GM21423 (cell line): ENCODE measurements at regions not wholly inside any gene's neighbourhood (a gene's known extent, or its start where the extent isn't known, plus 50 kb on each side); places are given as distances from the start of the nearest gene placed in this dataset.
"Not testable (repeated sequence)": the region's sequence is repeated elsewhere in the genome, so short reads cannot be mapped to it uniquely, and the experiment has no call there.

ENCODE experiments used
- ATAC-seq: cut with Tn5 transposase; IDR thresholded peaks from one replicate; pipeline ENCODE4 v1.9.1; 2021; ENCODE audit warnings: mild to moderate bottlenecking, moderate library complexity; ENCODE audit not compliant: unreplicated experiment

DNA sequence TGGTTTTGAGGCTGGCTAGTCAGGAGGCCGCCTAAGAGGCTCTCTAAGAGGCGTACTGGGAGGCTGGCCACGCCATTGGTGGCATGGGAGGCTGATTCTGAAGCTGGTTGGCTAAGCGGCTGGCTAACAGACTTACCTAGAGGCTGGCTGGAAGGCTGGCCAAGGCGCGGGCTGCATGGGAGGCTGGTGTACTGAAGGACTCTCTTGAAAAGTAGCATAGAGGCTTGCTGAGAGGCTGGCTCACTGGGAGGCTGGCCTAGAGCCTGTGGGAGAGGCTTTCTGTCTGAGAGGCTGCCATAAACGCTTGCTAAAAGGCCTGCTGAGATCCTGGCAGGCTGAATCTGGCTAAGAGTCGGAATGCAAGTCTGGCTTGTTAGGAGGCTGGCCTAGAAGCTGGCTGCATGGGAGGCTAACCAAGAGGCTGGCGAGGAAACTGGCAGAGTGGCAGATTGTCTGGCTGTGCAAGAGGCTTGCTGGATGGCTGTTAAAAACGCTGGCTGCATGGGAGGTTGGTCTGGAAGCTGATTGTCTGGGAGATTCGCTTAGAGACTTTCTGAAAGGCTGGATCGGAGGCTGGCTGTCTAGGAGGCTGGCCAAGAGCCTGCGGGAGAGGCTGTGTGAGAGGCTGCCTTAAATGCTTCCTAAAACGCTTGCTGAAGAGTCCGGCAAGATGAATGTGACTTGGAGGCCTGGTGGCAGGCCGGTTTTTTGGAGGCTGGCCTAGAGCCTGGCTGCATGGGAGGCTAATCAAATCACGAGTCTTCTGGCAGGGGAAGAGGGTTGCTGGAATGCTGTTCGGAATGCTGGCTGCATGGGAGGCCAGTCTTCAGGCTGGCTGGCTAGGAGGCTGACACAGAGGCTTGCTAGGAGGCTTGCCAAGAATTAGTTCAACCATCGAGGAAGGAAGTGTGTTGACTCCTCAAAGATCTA, 134.2 kb downstream of the OR13A1 start:
- no peak for ATAC-seq

- ATAC-seq, result no peak
Observed at GRCh38 chr10:45183174-45183573, 132.2 kb downstream of the OR13A1 start.

GRCh38 chr10:45197816-45198485, 117.5 kb downstream of the OR13A1 start:
- no peak for ATAC-seq

- no peak for ATAC-seq
Observed at GRCh38 chr10:45198486-45199204, 116.8 kb downstream of the OR13A1 start.

GRCh38 chr10:45199205-45199740, 116.1 kb downstream of the OR13A1 start:
- ATAC-seq, result no peak

GRCh38 chr10:45201271-45201670, 114.1 kb downstream of the OR13A1 start:
- no peak for ATAC-seq

DNA sequence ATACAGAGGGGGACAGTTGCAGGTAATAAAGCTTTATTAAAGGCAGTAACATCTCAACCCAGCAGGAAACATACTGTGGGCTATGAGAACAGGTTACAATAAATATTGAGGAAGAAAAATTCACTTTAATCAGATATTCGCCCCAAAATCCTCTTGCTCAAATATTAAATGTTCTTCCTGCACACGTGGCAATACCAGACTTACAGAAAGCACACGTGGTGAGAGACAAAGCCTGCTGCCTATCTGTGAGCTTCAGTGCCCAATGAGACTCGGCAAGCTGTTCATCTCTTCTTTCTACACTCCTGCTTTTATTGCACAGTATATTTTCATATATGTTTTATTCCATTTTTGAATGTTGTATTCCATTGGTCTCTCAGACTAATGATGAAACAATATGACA, 113.2 kb downstream of the OR13A1 start:
- ATAC-seq, result no peak

DNA sequence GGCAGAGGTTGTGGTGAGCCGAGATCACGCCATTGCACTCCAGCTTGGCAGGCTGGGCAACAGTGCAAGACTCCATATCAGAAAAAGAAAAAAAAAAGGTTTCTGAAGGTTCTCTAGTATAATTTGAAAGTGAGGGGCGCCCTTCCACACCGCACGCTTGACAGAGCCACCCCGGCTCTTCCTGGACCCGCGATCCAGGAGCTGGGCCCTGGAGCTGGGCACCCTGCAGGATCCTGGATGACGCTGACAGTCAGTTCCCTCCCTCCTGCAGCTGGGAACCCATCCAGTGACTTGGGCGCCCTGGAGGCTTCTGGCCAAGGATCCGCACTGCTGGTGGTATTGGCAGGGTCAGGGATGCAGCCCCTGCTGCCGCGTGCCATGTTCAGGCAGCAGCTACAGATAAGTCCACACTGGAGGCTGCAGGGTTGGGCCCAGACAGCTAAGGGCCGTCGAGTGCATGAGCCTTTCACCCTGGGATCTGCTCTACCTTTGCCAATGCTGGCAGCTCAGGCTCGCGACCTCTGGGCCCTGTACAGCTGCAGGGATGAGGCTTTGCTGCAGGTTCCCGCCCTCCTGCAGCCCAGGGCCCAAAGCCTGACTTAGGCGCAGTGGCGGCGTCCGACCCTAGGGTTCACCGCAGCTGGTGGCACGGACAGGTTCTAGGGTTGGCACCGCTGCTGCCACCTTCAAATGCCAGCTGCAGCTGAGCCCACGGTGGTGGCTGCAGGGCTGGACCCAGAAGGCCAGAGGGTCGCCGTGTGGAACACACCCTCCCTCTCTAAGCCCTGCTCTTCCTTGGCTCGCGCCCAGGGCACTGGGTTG, 110.2 kb downstream of the OR13A1 start:
- ATAC-seq, result no peak

DNA sequence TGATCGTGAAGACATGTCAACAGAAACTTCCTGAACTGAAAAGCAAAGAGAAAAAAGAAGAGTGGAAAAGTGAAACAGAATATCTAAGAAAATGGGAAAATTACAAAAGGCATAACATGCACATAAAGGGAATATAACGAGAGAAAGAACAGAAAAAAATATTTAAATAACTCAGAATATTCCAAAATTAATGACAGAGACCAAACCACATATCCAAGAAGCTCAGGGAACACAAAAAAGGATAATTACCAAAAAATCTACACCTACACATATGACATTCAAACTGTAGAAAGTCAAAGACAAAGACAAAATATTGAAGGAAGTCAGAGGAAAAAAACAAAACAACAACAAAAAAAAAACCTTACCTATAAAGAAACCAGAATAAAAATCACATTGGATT, 105.5 kb downstream of the OR13A1 start:
- no peak for ATAC-seq

DNA sequence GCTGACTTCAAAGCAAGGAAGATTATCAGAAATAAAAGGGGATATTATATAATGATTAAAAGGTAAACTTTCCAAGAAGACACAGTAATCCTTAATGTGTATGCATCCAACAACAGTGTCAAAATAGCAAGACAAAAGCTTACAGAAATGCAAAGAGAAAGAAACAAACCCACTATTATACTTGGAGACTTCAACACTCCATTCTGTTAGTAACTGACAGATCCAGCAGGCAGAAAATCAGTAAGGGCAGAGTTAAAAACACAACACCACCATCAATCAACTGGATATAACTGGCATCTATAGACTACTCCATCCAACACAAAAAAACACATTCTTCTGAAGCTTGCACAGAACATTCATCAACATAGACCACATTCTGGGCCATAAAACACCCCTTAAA, 103.8 kb downstream of the OR13A1 start:
- ATAC-seq, result no peak

- no peak for ATAC-seq
Observed at GRCh38 chr10:45219416-45219815, 96.0 kb downstream of the OR13A1 start.

GRCh38 chr10:45220931-45221330, 94.5 kb downstream of the OR13A1 start:
- no peak for ATAC-seq

DNA sequence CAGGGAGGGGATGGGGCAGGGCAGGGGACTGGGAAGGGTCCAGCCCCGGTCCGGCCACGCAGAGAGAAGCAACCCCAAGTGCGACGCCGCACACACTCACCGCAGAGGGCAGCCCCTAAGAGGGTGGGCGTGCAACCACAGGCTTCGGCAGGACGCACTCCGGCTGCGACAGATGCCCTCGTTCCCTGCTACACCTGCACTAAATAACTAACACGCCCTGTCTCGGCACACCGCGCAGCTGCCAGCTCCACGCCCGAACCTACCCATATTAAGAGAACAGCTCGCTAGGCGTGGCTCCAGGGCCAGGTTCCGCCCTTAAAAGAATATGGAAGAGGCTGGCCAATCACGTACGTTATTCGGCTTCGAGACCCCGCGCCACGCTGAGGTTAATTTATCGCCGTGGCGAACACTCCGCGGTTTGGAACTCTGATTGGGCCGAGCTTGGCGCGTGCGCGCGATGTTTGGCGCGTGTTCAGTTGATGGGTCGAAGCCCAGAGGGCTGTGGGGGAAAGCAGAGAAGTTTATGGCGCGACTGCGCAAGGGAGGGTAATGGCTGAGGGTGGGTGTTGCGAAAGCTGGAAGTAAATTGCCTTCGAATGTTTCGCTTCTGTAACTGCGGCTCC, 91.1 kb downstream of the OR13A1 start:
- ATAC-seq, result no peak

DNA sequence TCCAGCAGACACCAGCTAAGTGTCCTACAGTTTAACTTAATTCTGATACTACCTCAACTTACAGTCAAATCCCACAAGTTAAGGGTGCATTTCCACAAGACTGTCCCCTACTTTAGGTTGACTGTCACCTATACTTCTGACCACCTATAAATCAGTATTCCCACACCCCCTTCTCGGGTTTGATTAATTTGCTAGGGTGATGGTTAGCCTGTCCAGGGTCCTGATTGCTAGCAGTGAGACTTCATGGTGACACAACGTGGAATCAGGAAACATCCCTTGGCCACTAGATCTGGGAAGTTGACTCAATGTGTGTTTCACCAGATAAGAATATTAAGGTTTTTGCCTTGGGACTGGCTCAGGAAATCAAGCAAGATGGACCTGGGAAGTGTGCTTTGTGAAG, 88.4 kb downstream of the OR13A1 start:
- no peak for ATAC-seq

DNA sequence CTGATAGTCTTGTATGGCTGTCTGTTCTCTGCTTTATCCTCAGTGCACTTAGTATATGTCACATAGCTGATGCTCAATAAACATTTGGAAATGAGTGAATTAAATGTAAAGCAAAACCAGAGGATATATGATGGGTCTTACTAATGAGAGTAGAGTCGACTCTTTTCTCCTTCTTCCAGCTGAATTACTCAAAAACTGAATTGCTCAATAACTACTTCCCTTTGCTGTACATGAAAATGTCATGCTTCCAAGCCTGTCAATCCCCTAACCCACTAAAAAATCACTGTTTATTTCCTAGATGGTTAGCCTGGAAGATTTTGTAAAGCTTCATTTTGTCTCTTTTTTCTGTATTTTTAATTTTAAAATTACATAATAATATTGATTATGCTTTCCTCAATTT, 88.0 kb downstream of the OR13A1 start:
- ATAC-seq, result no peak

DNA sequence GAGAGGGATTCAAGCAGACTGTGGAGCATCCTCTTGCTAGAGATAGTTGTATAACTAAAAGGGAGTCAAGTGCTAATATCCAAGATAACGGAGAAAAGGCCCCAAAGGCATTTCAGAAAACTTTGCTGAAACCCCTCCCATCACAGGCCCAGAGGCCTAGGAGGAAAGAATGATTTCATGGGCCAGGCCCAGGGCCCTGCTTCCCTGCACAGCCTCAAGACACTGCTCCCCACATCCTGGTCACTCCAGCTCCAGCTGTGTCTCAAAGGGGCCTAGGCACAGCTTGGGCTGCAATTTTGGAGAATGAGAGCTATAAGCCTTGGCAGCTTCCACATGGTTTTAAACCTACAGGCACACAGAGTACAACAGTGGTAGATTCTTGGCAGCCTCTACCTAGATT, 85.6 kb downstream of the OR13A1 start:
- no peak for ATAC-seq

DNA sequence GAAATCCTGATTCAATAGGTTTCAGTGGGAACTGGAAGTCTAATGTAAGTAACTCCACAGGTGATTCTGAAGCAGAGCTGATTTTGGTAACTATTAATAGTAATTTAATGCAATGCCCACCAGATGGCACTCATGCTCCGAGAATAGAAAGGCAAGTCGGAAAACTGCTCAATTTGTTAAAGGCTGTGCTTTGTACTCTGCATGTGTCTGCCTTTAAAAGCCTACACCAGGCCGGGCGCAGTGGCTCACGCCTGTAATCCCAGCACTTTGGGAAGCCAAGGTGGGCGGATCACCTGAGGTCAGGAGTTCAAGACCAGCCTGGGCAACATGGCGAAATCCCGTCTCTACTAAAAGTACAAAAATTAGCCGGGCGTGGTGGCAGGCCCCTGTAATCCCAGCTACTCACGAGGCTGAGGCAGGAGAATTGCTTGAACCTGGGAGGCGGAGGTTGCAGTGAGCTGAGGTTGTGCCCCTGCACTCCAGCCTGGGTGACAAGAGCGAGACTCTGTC, 80.1 kb downstream of the OR13A1 start:
- not testable (repeated sequence) for ATAC-seq

- no peak for ATAC-seq
Observed at GRCh38 chr10:45235798-45236220, 79.6 kb downstream of the OR13A1 start.

- ATAC-seq, result no peak
Observed at GRCh38 chr10:45238896-45239295, 76.5 kb downstream of the OR13A1 start.

- ATAC-seq, result no peak
Observed at GRCh38 chr10:45239642-45240041, 75.8 kb downstream of the OR13A1 start.
